ENCODE measurements at regions not wholly inside any gene's neighbourhood (a gene's known extent, or its start where the extent isn't known, plus 50 kb on each side); places are given as distances from the start of the nearest gene placed in this dataset.

DNA sequence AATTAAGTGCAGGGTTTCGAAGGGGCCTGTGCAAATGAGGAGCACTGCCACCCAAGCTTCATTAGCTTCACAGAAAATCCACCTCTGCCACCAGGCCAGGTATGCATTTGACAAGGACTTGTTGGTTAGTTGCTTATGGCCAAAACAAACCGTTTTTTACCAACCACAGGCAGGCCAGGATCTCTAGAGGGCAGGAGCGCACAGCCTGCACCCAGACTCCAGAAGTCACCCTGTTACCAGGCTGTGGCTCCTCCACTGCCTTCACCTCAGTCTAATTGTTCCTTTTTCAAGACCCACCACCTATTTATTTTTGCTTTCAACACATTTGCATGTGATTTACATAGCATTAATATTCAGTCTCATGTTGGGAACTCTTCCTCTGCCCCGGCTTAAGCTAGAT lies 78.3 kb upstream of the HSPA9 start:
- no peak overlapping the region for H3K4me3 ChIP-seq (ENCODE audit: low read depth, low read length)
- TF ChIP-seq, protein P1, sequence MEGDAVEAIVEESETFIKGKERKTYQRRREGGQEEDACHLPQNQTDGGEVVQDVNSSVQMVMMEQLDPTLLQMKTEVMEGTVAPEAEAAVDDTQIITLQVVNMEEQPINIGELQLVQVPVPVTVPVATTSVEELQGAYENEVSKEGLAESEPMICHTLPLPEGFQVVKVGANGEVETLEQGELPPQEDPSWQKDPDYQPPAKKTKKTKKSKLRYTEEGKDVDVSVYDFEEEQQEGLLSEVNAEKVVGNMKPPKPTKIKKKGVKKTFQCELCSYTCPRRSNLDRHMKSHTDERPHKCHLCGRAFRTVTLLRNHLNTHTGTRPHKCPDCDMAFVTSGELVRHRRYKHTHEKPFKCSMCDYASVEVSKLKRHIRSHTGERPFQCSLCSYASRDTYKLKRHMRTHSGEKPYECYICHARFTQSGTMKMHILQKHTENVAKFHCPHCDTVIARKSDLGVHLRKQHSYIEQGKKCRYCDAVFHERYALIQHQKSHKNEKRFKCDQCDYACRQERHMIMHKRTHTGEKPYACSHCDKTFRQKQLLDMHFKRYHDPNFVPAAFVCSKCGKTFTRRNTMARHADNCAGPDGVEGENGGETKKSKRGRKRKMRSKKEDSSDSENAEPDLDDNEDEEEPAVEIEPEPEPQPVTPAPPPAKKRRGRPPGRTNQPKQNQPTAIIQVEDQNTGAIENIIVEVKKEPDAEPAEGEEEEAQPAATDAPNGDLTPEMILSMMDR (IDR thresholded peaks at IDR 0.05; ENCODE audit: low read depth, low read length) = no peak

DNA sequence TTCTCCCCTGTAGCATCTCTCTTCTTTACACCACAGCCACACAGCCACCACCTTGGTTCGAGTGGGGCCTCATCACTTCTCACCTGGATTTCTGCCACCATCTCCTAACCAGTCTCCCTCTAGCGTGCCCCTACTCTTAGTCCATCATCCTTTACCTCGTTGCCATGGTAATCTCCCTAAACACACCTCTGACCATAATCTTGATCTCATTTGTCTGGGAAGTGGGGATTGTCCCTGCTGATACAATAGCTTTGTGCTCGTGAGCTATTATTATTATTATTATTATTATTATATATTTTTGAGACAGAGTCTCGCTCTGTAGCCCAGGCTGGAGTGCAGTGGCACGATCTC lies 76.5 kb upstream of the HSPA9 start:
- TF ChIP-seq, protein P1 (IDR thresholded peaks at IDR 0.05; ENCODE audit: low read depth, low read length) = no peak
- no peak overlapping the region for H3K4me3 ChIP-seq (ENCODE audit: low read depth, low read length)

DNA sequence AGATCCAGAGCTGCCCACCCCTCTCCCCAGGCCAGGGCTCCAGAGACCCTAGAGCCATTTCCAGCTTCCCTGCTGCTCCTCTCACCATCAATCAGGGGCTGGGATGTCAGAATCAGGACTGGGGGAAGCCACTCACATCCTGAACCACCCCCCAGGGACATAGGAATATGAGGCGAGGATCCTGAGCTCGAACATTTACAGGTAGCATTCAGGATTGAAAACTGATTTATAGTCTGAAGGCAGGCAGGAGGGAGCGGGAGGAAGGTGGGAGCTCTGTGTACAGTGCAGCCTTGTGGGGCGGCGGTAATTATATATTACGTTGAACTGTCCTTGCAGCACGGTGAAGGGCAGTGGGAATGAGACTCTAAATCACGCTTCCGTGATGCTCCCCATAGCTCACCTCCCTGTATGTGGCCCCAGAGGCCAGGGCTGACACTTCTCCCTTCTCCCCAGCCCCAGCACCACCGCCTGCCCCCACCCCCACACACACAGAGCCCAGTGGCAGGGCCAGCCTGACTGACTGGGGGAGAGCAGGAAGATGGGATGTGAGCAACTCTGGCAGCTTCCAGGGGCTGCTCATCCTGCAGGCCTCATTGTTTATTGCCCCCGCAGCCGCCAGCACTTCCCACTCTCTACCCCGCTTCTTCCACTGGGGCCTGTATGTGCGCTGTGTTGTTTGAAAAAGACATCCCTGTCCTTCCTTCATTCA lies 76.0 kb upstream of the HSPA9 start:
- TF ChIP-seq, protein P1 (IDR thresholded peaks at IDR 0.05; ENCODE audit: low read depth, low read length) = no peak
- no peak overlapping the region for H3K4me3 ChIP-seq (ENCODE audit: low read depth, low read length)

DNA sequence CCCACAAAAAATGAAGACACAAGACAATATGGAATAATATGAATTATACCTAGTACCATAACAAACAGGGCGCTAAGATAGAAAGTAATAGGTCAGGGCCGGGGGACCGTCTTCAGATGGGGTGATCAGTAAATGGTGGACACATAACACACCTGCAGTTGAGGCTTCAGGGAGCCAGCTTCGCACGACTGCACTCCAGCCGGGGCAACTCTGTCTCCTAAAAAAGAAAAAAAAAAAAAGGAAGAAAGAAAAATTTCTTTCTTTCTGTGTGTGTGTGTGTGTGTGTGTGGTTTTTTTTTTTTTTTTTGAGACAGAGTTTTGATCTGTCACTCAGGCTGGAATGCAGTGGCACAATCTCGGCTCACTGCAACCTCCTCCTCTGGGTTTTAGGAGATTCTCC lies 75.0 kb upstream of the HSPA9 start:
- TF ChIP-seq, protein P1 (IDR thresholded peaks at IDR 0.05; ENCODE audit: low read depth, low read length) = no peak
- no peak overlapping the region for H3K4me3 ChIP-seq (ENCODE audit: low read depth, low read length)

GRCh38 chr5:138649775-138650174 lies 74.6 kb upstream of the HSPA9 start:
- TF ChIP-seq, protein P1 (IDR thresholded peaks at IDR 0.05; ENCODE audit: low read depth, low read length) = no peak
- H3K4me3 ChIP-seq (ENCODE audit: low read depth, low read length) = no peak overlapping the region

DNA sequence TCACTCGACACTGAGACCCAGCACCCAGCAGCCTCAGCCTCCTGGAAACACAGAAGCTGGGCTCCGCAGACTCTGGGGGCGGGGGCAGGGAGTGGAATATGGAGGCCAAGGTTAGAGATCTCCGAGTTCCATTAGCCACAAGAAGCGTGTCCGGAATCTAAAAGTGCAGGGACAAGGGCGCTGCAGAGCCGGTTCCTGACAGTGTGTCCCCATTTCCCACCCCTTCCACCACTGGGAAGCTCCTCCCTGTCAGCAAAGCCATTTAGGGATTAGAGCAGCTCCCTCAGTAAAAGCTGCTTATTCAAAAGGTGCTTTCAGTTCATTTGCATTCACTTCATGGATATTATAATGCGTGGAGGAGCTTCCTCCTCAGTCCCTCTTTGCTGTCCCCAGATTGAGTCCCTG lies 74.1 kb upstream of the HSPA9 start:
- TF ChIP-seq, protein P1 (IDR thresholded peaks at IDR 0.05; ENCODE audit: low read depth, low read length) = no peak
- no peak overlapping the region for H3K4me3 ChIP-seq (ENCODE audit: low read depth, low read length)

- no peak overlapping the region for H3K4me3 ChIP-seq (ENCODE audit: low read depth, low read length)
- TF ChIP-seq, protein P1 (IDR thresholded peaks at IDR 0.05; ENCODE audit: low read depth, low read length) = no peak
Observed at GRCh38 chr5:138648841-138649240, 73.6 kb upstream of the HSPA9 start.

All from WI38 (cell line).